PC-3 (cell line): ENCODE measurements at regions not wholly inside any gene's neighbourhood (a gene's known extent, or its start where the extent isn't known, plus 50 kb on each side); places are given as distances from the start of the nearest gene placed in this dataset.
A peak's percentile ranks its signal among the peaks of the same experiment; 100 is the strongest.

Source experiments
- ATAC-seq: fragments of 200-7000 bp; cut with Tn5 transposase; 2 replicates; pipeline ENCODE4 v1.9.1; 2020; ENCODE audit warnings: mild to moderate bottlenecking, moderate library complexity
- BruUV-seq: library from RNA; stranded (reverse); fragments of 400-500 nt; replicated peaks from 2 replicates; lab custom pipeline; 2021; lab: Mats Ljungman, UMichigan
- CTCF ChIA-PET: fragments of 300-600 bp; sonication (Branson Sonifier 250); formaldehyde crosslinking; loops from one replicate; lab custom pipeline; 2022; ENCODE audit warnings: antibody characterized with exemption; lab: Charles Lee
- POLR2A ChIA-PET: fragments of 300-600 bp; sonication (Branson Sonifier 250); formaldehyde crosslinking; loops from one replicate; lab custom pipeline; 2022; ENCODE audit warnings: antibody characterized with exemption; ENCODE audit not compliant: unreplicated experiment; lab: Charles Lee
- DNase-seq: peaks from one replicate; pipeline ENCODE4 v3.0.0-alpha.2; 2015
- H2AFZ ChIP-seq: fragments of 300-600 bp; sonication (generic); 2 replicates; pipeline ENCODE4 v1.6.0; 2016; ENCODE audit warnings: antibody characterized with exemption, low read length
- H3F3A ChIP-seq: fragments of 300-600 bp; sonication (generic); one replicate; pipeline ENCODE4 v1.6.0; 2017; ENCODE audit warnings: antibody characterized with exemption, low read length, control low read depth, mild to moderate bottlenecking; ENCODE audit not compliant: unreplicated experiment
- H3K27ac ChIP-seq: fragments of 300-600 bp; sonication (generic); 2 replicates; pipeline ENCODE4 v1.5.1; 2016; ENCODE audit warnings: mild to moderate bottlenecking, low read length
- H3K27me3 ChIP-seq: fragments of 300-600 bp; sonication (generic); 2 replicates; pipeline ENCODE4 v1.6.1; 2016; ENCODE audit warnings: low read length, mixed read lengths
- H3K36me3 ChIP-seq: fragments of 300-600 bp; sonication (generic); 2 replicates; pipeline ENCODE4 v1.6.1; 2016; ENCODE audit warnings: low read depth, mixed run types, low read length, mixed read lengths
- H3K4me1 ChIP-seq: fragments of 300-600 bp; sonication (generic); 2 replicates; pipeline ENCODE4 v1.5.1; 2016; ENCODE audit warnings: low read length; ENCODE audit not compliant: insufficient read depth
- H3K4me2 ChIP-seq: fragments of 300-600 bp; sonication (generic); 2 replicates; pipeline ENCODE4 v1.6.0; 2016; ENCODE audit warnings: low read length
- H3K4me3 ChIP-seq: fragments of 300-600 bp; sonication (generic); 2 replicates; pipeline ENCODE4 v1.5.1; 2016; ENCODE audit warnings: mild to moderate bottlenecking, low read length, mixed read lengths
- H3K79me2 ChIP-seq: fragments of 300-600 bp; sonication (generic); 2 replicates; pipeline ENCODE4 v1.6.1; 2017; ENCODE audit warnings: low read length, mixed read lengths
- H3K9ac ChIP-seq: fragments of 300-600 bp; sonication (generic); 2 replicates; pipeline ENCODE4 v1.6.0; 2016; ENCODE audit warnings: mild to moderate bottlenecking, low read length
- H3K9me2 ChIP-seq: fragments of 300-600 bp; sonication (generic); replicated peaks from 2 replicates; pipeline ENCODE4 v1.6.1; 2016; ENCODE audit warnings: mixed run types, low read length, mixed read lengths
- H3K9me3 ChIP-seq: fragments of 300-600 bp; sonication (generic); 2 replicates; pipeline ENCODE4 v1.6.1; 2016; ENCODE audit warnings: low read length, mixed read lengths
- H4K20me1 ChIP-seq: fragments of 300-600 bp; sonication (generic); 2 replicates; pipeline ENCODE4 v1.6.1; 2016; ENCODE audit warnings: low read length, mixed read lengths
- EZH2 ChIP-seq: fragments of 300-600 bp; sonication (generic); IDR thresholded peaks from one replicate; pipeline ENCODE4 v1.6.1; 2017; ENCODE audit warnings: antibody characterized with exemption, mild to moderate bottlenecking, low read length; ENCODE audit not compliant: unreplicated experiment
- EZH2phosphoT487 ChIP-seq: fragments of 300-600 bp; sonication (generic); IDR thresholded peaks from 2 replicates; pipeline ENCODE4 v1.6.1; 2018; ENCODE audit warnings: mild to moderate bottlenecking, antibody characterized with exemption, low read length, borderline replicate concordance
- intact Hi-C: fragments of 100-400 bp; cut with micrococcal nuclease; formaldehyde crosslinking; loops from 2 replicates; pipeline ENCODE4 v1.9.0; 2023
- TF ChIP-seq, protein P1 (sequence below): fragments of 300-600 bp; sonication (generic); conservative IDR thresholded peaks from 2 replicates; pipeline ENCODE4 v1.5.1; 2017; ENCODE audit warnings: antibody characterized with exemption, low read depth, mild to moderate bottlenecking, low read length

DNA sequence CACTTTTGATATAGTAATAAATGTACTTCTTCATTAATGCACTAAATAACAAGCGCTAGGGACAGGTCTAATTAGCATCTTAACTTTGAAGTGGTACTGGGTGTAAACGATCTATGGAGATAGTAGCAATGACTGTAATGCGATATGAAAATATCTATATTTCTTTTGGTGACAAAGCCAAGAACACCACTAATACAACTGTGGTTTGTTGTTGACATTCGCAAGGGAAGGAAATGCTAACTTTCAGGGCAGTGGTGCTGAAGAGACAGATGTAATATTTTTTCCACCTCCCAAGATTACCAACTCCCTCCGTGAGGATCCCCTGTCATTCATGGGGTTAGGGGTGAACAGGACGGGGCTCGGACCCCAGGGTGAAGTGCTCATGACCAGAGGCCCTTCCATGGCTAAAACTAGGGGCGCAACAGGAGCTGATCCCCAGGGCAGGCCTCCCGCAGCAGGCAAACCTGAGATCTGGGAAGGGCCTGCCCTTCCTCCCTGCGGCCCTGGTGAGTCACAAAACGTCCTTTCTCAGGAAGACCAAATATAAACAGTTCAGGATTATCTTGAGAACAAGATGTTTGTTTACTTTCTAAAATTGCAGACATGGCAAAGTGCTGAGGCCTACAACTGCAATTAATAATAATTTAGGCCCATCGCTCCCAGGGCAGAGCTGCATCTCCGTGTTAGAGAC lies 65.0 kb upstream of the TOX2 start:
- Histone ChIP-seq H3K27me3 (no peaks in the 10 kb centered on the region), H3K4me2 (peak overlapping the region; percentile 75), H3K4me3 (peak overlapping the region; percentile 30; the same call in 1 of the 2 replicates), H3K9ac (peak overlapping the region; percentile 45), H3K36me3 (no peaks in the 10 kb centered on the region), H4K20me1 (no peaks in the 10 kb centered on the region), H2AFZ (peak overlapping the region; percentile 53), H3F3A (peaks cover 5% of the 10 kb centered on the region), H3K9me2 (no peaks in the 10 kb centered on the region), H3K27ac (peak overlapping the region; percentile 82), H3K9me3 (no peaks in the 10 kb centered on the region), H3K79me2 (no peaks in the 10 kb centered on the region), H3K4me1 (peaks cover 44% of the 10 kb centered on the region)
- TF ChIP-seq, protein P1, sequence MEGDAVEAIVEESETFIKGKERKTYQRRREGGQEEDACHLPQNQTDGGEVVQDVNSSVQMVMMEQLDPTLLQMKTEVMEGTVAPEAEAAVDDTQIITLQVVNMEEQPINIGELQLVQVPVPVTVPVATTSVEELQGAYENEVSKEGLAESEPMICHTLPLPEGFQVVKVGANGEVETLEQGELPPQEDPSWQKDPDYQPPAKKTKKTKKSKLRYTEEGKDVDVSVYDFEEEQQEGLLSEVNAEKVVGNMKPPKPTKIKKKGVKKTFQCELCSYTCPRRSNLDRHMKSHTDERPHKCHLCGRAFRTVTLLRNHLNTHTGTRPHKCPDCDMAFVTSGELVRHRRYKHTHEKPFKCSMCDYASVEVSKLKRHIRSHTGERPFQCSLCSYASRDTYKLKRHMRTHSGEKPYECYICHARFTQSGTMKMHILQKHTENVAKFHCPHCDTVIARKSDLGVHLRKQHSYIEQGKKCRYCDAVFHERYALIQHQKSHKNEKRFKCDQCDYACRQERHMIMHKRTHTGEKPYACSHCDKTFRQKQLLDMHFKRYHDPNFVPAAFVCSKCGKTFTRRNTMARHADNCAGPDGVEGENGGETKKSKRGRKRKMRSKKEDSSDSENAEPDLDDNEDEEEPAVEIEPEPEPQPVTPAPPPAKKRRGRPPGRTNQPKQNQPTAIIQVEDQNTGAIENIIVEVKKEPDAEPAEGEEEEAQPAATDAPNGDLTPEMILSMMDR = no peak
- TF ChIP-seq EZH2 = no peak
- TF ChIP-seq EZH2phosphoT487 = no peak
- POLR2A ChIA-PET = no interaction called here
- CTCF ChIA-PET = interaction anchor here (0.5 to 0.6 kb wide), 2 partner anchors 72 to 358 kb away, joined by 3 read pairs; no protein-coding TSS in a partner anchor
- no TSS peak for BruUV-seq
- intact Hi-C loops = loop anchor here (10.0 kb wide), 1 partner anchor 365 kb away; the partner anchor contains the start of gene OSER1
- peak; percentile 54 for ATAC-seq
- DNase-seq = peak; percentile 76

DNA sequence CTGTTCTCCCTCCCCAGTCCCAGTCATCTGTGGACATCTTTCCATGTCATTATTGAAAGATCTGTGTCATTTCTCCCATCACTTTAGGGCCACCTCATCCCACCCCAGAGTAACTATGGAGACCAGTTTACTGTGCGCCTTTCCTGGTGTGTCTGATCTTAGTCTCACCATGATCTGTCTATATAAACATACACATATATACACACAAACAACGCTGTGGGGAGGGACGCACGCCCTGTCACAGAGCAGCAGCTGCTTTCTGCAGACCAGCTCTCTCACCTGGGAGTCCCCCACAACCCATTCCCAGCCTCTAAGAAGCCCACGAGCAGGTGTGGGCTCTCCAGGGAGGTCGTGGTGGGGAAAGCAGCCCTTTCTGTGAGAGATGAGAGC lies 68.1 kb upstream of the TOX2 start:
- Histone ChIP-seq H3K4me2 (peak overlapping the region; percentile 78), H3K4me3 (peak overlapping the region; percentile 38), H3K79me2 (no peaks in the 10 kb centered on the region), H3K9ac (peak overlapping the region; percentile 64), H3F3A (peaks cover 5% of the 10 kb centered on the region), H4K20me1 (no peaks in the 10 kb centered on the region), H3K27me3 (no peaks in the 10 kb centered on the region), H3K27ac (peak overlapping the region; percentile 93), H3K9me2 (no peaks in the 10 kb centered on the region), H2AFZ (peak overlapping the region; percentile 12), H3K4me1 (peaks cover 68% of the 10 kb centered on the region), H3K9me3 (no peaks in the 10 kb centered on the region), H3K36me3 (no peaks in the 10 kb centered on the region)
- ATAC-seq (peak; percentile 3; the same call in 1 of the 2 replicates), DNase-seq (no peak)
- ChIA-PET CTCF (interaction anchor here (0.6 to 1.0 kb wide), 5 partner anchors 96 to 343 kb away, joined by 3 to 5 read pairs (median 3); no protein-coding TSS in a partner anchor), POLR2A (interaction anchor here (0.5 to 0.6 kb wide), 2 partner anchors 92 to 385 kb away, joined by 4 to 19 read pairs; no protein-coding TSS in a partner anchor)
- TF ChIP-seq, protein P1 = no peak
- TF ChIP-seq EZH2 (no peak), EZH2phosphoT487 (no peak)
- intact Hi-C loops = loop anchor here (10.0 kb wide), 1 partner anchor 368 kb away; the partner anchor contains the start of gene OSER1
- BruUV-seq = no TSS peak
